ENCODE measurements at regions not wholly inside any gene's neighbourhood (a gene's known extent, or its start where the extent isn't known, plus 50 kb on each side); places are given as distances from the start of the nearest gene placed in this dataset.

DNA sequence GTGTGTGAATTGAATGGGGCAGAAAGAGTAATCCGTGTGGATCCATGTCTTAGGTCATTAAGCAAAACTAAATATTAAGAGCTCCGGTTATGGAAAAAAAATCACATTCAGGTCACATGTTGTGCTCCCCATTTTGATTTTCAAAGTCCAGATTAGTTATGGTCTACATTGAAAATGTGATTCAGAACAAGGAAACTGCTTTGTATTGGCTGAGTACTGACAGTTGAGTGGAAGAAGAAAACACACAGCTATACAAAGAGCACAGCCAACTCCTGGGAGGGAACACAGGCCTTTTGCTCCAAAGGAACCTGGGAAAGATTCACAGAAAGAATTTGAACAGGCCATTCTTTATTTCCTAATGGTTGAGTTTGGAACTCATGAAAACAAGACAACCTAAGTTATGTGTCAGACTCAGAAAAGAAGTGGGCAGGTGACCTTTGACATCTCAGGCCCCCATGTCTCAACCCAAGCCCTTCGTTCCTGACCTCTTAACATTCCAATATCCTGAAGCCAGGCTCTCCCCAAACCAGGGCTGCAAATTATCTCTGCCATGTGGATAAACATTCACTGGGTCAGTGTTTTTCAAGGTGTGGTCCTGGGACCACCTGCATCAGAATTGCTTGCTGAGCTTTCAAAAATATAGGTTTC is 159.3 kb upstream of the LMO4 start:
- Histone ChIP-seq H3K4me3 (no peak overlapping the region), H3K4me1 (ENCODE audit: control insufficient read depth in 5 of 5, insufficient read depth in 5 of 5, low read length in 5 of 5) (no peaks in the 10 kb centered on the region), H3K9me3 (ENCODE audit: control insufficient read depth in 4 of 4, insufficient read depth in 3 of 4, low read length in 3 of 4) (no peaks in the 10 kb centered on the region), H3K27me3 (ENCODE audit: control insufficient read depth in 3 of 3, insufficient read depth in 3 of 3, low read length in 2 of 3) (no peaks in the 10 kb centered on the region), H3K27ac (ENCODE audit: low read depth in 1 of 2, low read length in 1 of 2) (no peak overlapping the region), H3K36me3 (ENCODE audit: control insufficient read depth in 4 of 4, insufficient read depth in 4 of 4, low read length in 4 of 4) (no peaks in the 10 kb centered on the region), H3K9ac (ENCODE audit: insufficient read depth in 1 of 2, low read length in 2 of 2) (no peak overlapping the region)
- DNase-seq: peak in 1 of 3 donors; percentile 7
- 81 to 89% methylated on average over 3 of the region's 3 CpGs for WGBS, 2 donors
- TF ChIP-seq, protein P1, sequence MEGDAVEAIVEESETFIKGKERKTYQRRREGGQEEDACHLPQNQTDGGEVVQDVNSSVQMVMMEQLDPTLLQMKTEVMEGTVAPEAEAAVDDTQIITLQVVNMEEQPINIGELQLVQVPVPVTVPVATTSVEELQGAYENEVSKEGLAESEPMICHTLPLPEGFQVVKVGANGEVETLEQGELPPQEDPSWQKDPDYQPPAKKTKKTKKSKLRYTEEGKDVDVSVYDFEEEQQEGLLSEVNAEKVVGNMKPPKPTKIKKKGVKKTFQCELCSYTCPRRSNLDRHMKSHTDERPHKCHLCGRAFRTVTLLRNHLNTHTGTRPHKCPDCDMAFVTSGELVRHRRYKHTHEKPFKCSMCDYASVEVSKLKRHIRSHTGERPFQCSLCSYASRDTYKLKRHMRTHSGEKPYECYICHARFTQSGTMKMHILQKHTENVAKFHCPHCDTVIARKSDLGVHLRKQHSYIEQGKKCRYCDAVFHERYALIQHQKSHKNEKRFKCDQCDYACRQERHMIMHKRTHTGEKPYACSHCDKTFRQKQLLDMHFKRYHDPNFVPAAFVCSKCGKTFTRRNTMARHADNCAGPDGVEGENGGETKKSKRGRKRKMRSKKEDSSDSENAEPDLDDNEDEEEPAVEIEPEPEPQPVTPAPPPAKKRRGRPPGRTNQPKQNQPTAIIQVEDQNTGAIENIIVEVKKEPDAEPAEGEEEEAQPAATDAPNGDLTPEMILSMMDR (IDR thresholded peaks at IDR 0.05; ENCODE audit: control extremely low read depth, extremely low read depth): no peak
- no peak for ATAC-seq (ENCODE audit: insufficient read depth, low FRiP score)

DNA sequence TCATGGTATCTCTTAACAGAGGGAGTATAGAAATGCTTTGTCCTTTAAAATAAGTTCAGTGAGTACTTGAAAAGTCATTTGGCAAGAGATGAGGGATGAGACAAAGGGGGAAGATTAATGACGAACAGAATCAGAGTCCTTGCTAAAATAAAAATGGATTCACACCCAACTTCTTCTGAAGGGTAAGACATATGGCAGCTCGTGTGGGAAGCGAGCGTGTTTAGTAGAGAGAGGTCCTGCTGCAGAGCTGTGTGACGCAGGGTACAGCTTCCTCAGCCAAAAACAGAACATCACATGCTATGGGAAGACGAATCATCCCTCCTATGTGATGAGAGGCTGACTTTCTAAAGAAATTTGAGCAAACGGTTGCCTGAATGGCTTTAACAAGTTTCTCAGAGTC is 158.5 kb upstream of the LMO4 start:
- Histone ChIP-seq H3K4me1 (ENCODE audit: control insufficient read depth in 5 of 5, insufficient read depth in 5 of 5, low read length in 5 of 5) (peaks cover 0 to 3% (median 0%) of the 10 kb centered on the region in 5 donors), H3K9ac (ENCODE audit: insufficient read depth in 1 of 2, low read length in 2 of 2) (no peak overlapping the region), H3K4me3 (no peak overlapping the region), H3K27me3 (ENCODE audit: control insufficient read depth in 3 of 3, insufficient read depth in 3 of 3, low read length in 2 of 3) (no peaks in the 10 kb centered on the region), H3K27ac (ENCODE audit: low read depth in 1 of 2, low read length in 1 of 2) (no peak overlapping the region), H3K9me3 (ENCODE audit: control insufficient read depth in 4 of 4, insufficient read depth in 3 of 4, low read length in 3 of 4) (no peaks in the 10 kb centered on the region), H3K36me3 (ENCODE audit: control insufficient read depth in 4 of 4, insufficient read depth in 4 of 4, low read length in 4 of 4) (no peaks in the 10 kb centered on the region)
- peak in 1 of 3 donors; percentile 25 for DNase-seq
- WGBS, 2 donors: 76 to 84% methylated on average over 7 of the region's 7 CpGs
- TF ChIP-seq, protein P1 (IDR thresholded peaks at IDR 0.05; ENCODE audit: control extremely low read depth, extremely low read depth): no peak
- no peak for ATAC-seq (ENCODE audit: insufficient read depth, low FRiP score)

DNA sequence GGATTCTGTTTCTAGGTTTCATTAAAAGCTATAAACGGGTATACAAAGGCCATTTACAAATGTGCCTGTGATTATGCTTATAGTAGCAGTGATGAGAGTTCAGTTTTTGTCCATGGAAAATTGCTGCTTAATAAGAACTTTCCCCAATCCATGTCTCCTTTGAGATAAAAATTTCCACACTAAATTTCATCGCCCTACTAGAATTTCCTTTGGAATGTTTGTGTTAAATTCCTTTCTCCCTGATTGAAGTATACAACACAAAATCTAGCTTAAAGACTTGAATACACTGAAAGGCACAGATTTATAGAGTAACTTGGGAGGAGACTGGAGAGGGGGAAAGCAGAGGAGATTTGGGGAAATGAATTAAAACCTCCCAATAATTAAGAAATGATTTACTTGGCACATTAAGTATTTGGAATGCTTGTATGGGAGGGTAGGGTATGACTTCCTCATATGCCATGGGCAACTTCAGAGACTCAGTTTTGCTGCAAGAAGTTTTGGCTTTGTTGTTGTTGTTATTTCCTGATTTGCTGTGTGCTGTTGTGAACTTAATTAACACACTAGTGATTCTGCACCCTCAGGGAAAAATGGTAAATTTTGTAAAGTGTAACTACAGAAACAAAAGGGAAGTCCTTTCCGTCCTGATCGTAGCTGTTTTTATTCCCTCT is 157.6 kb upstream of the LMO4 start:
- no peak overlapping the region for H3K9ac ChIP-seq (ENCODE audit: insufficient read depth in 1 of 2, low read length in 2 of 2)
- H3K4me1 ChIP-seq (ENCODE audit: control insufficient read depth in 5 of 5, insufficient read depth in 5 of 5, low read length in 5 of 5): peaks cover 0 to 3% (median 0%) of the 10 kb centered on the region in 5 donors
- TF ChIP-seq, protein P1 (IDR thresholded peaks at IDR 0.05; ENCODE audit: control extremely low read depth, extremely low read depth): no peak
- no peak for DNase-seq
- 83 to 88% methylated on average over 4 of the region's 4 CpGs for WGBS, 2 donors
- no peaks in the 10 kb centered on the region for H3K27me3 ChIP-seq (ENCODE audit: control insufficient read depth in 3 of 3, insufficient read depth in 3 of 3, low read length in 2 of 3)
- no peak for ATAC-seq (ENCODE audit: insufficient read depth, low FRiP score)
- no peak overlapping the region for H3K27ac ChIP-seq (ENCODE audit: low read depth in 1 of 2, low read length in 1 of 2)
- H3K36me3 ChIP-seq (ENCODE audit: control insufficient read depth in 4 of 4, insufficient read depth in 4 of 4, low read length in 4 of 4): no peaks in the 10 kb centered on the region
- H3K4me3 ChIP-seq: no peak overlapping the region
- no peaks in the 10 kb centered on the region for H3K9me3 ChIP-seq (ENCODE audit: control insufficient read depth in 4 of 4, insufficient read depth in 3 of 4, low read length in 3 of 4)

All from lung (tissue), 11 donors.